Transverse colon (tissue), 4 donors: ENCODE measurements at regions not wholly inside any gene's neighbourhood (a gene's known extent, or its start where the extent isn't known, plus 50 kb on each side); places are given as distances from the start of the nearest gene placed in this dataset.

ENCODE experiments used
- DNase-seq: peaks from one replicate; pipeline ENCODE4 v3.0.0-alpha.2; 2019
- H3K27ac ChIP-seq, 4 donors: fragments of 200-600 bp; sonication (generic); 2 replicates each; pipeline ENCODE4 v1.5.1; 2016 to 2018; ENCODE audit warnings: inconsistent platforms in 4 of 4
- H3K27me3 ChIP-seq: fragments of 200-600 bp; sonication (generic); 2 replicates; pipeline ENCODE4 v1.5.1; 2017; ENCODE audit warnings: inconsistent platforms
- H3K36me3 ChIP-seq, 4 donors: fragments of 200-600 bp; sonication (generic); 2 replicates each; pipeline ENCODE4 v1.5.1; 2017 to 2019; ENCODE audit warnings: inconsistent platforms in 4 of 4
- H3K4me1 ChIP-seq, 4 donors: fragments of 200-600 bp; sonication (generic); 2 replicates each; pipeline ENCODE4 v1.5.1; 2017 to 2020; ENCODE audit warnings: inconsistent platforms in 4 of 4
- H3K4me3 ChIP-seq, 4 donors: fragments of 200-600 bp; sonication (generic); 1 replicate in 1 of 4; 2 replicates in 3 of 4; pipeline versions ENCODE4 v1.5.1 to v1.6.1; 2017 to 2019; ENCODE audit warnings: inconsistent platforms in 4 of 4
- H3K9me3 ChIP-seq, 2 donors: fragments of 200-600 bp; sonication (generic); 2 replicates each; pipeline ENCODE4 v1.5.1; 2017 to 2019; ENCODE audit warnings: inconsistent platforms in 2 of 2
- EP300 ChIP-seq: sonication (generic); formaldehyde crosslinking; IDR thresholded peaks from one replicate; pipeline ENCODE4 v1.6.1; 2017; ENCODE audit warnings: antibody characterized with exemption, low read depth
- POLR2A ChIP-seq: fragments of 450-650 bp; IDR thresholded peaks from one replicate; pipeline ENCODE4 v1.6.1; 2016; ENCODE audit warnings: antibody characterized with exemption, mild to moderate bottlenecking, moderate library complexity
- POLR2AphosphoS5 ChIP-seq, 3 donors: sonication (generic); formaldehyde crosslinking; IDR thresholded peaks; one replicate each; pipeline ENCODE4 v1.6.1; 2016; ENCODE audit warnings: antibody characterized with exemption in 3 of 3
- WGBS, 2 donors: methylation state at CpG; one replicate each; pipeline ENCODE4 v1.1.5; 2018; ENCODE audit warnings: low coverage in 1 of 2; 5-methylcytosine and 5-hydroxymethylcytosine counted together
- in situ Hi-C, 4 donors: fragments of 200-750 bp; cut with MboI; loops; one replicate each; pipeline versions ENCODE4 v1.15.0 to v1.15.1; 2017; ENCODE audit warnings: low sequenced_read_pairs in 3 of 4, low pct_ligation_motif_present in 1 of 4, low pct_unique_long_range_greater_than_20kb in 1 of 4
- intact Hi-C: fragments of 100-400 bp; cut with DNase I; formaldehyde crosslinking; loops from one replicate; pipeline ENCODE4 v1.15.1; 2023; ENCODE audit warnings: low total_unique reads
- TF ChIP-seq, protein P1 (sequence below), 5 experiments: fragments of 200-600 bp in 3 of 5; fragments of 450-650 bp in 2 of 5; sonication (generic) in 3 of 5; IDR thresholded peaks; 1 replicate in 2 of 5; 2 replicates in 3 of 5; pipeline ENCODE4 v1.5.1; 2016 to 2017; ENCODE audit warnings: antibody characterized with exemption in 5 of 5, inconsistent platforms in 3 of 5, mild to moderate bottlenecking in 2 of 5, moderate library complexity in 1 of 5

DNA sequence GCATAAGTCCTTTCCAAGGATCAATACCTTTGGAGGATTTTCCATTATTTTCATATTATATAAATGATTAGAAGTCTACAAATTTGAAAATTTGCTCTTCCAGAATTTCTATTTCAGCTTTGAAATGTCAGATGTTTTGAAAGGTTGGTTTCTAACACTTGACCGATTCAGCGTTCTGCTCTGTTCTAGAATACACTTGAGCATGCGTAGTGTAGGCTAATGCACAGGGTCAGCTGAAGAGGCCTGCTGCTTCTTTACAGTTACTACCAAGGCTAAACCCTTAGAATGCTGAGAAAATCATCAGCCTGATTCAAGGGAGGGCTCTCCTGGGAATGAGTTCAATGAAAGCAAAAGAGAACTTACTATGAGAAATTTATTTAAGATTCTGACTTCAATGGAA is 177.6 kb downstream of the RNF144B start:
- in situ Hi-C loops: no loop called here
- TF ChIP-seq, protein P1, sequence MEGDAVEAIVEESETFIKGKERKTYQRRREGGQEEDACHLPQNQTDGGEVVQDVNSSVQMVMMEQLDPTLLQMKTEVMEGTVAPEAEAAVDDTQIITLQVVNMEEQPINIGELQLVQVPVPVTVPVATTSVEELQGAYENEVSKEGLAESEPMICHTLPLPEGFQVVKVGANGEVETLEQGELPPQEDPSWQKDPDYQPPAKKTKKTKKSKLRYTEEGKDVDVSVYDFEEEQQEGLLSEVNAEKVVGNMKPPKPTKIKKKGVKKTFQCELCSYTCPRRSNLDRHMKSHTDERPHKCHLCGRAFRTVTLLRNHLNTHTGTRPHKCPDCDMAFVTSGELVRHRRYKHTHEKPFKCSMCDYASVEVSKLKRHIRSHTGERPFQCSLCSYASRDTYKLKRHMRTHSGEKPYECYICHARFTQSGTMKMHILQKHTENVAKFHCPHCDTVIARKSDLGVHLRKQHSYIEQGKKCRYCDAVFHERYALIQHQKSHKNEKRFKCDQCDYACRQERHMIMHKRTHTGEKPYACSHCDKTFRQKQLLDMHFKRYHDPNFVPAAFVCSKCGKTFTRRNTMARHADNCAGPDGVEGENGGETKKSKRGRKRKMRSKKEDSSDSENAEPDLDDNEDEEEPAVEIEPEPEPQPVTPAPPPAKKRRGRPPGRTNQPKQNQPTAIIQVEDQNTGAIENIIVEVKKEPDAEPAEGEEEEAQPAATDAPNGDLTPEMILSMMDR (IDR thresholded peaks at IDR 0.05): no peak
- TF ChIP-seq POLR2AphosphoS5 (IDR thresholded peaks at IDR 0.05): no peak
- no peak for TF ChIP-seq EP300
- TF ChIP-seq POLR2A: no peak
- 88 to 99% methylated on average over 3 of the region's 3 CpGs for WGBS, 2 donors

DNA sequence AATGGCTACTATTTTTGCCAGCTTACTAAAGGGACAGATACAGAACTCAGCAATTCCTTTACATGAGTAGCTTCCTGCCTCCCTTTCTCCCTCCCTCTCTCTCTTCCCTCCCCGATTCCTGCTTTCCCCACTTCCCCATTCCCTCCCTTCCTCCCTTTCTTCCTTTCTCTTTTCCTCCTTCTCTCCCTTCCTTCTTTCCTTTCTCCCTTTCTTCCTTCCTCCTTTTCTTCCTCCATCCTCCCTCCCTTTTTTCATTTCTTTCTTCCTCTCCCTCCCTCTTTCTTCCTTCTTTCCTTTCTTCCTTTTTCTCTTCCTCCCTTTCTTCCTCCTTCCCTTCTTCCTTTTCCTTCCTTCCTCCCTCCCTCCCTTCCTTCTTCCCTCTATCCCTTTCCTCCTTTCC is 178.1 kb downstream of the RNF144B start:
- TF ChIP-seq, protein P1 (IDR thresholded peaks at IDR 0.05): no peak
- Histone ChIP-seq H3K36me3 (no peaks in the 10 kb centered on the region), H3K27ac (no peak overlapping the region), H3K4me3 (no peak overlapping the region), H3K9me3 (no peaks in the 10 kb centered on the region), H3K27me3 (no peaks in the 10 kb centered on the region), H3K4me1 (peaks cover 0 to 5% (median 0%) of the 10 kb centered on the region in 4 donors)
- intact Hi-C loops: no loop called here
- DNase-seq: no peak
- in situ Hi-C loops: no loop called here
- WGBS, 2 donors: 58 to 63% methylated on average over 1 of the region's 1 CpG

More for the DNA sequence above, 177.6 kb downstream of the RNF144B start:
- Histone ChIP-seq H3K27me3 (no peaks in the 10 kb centered on the region), H3K4me1 (peaks cover 0 to 5% (median 0%) of the 10 kb centered on the region in 4 donors), H3K27ac (no peak overlapping the region), H3K36me3 (no peaks in the 10 kb centered on the region), H3K4me3 (no peak overlapping the region), H3K9me3 (no peaks in the 10 kb centered on the region)
- intact Hi-C loops: no loop called here
- DNase-seq: no peak

DNA sequence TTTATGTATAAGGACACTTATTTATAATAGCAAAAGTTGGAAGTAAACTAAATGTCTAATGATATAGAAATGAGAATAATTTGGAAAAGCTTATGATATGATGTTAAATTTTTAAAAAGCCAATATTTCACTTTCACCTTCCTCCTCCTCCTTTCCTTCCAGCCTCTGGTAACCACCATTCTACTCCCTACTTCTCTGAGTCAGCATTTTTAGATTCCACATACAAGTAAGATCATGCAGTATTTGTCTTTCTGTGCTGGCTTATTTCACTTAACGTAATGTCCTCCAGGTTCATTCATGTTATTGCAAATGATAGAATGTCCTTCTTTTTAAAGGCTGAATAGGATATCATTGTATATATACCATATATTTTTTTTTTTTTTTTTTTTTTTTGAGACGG is 180.2 kb downstream of the RNF144B start:
- H3K27ac ChIP-seq: no peak overlapping the region
- TF ChIP-seq EP300 (no peak), POLR2AphosphoS5 (IDR thresholded peaks at IDR 0.05) (no peak), POLR2A (no peak)
- TF ChIP-seq, protein P1 (IDR thresholded peaks at IDR 0.05): no peak
- intact Hi-C loops: no loop called here

DNA sequence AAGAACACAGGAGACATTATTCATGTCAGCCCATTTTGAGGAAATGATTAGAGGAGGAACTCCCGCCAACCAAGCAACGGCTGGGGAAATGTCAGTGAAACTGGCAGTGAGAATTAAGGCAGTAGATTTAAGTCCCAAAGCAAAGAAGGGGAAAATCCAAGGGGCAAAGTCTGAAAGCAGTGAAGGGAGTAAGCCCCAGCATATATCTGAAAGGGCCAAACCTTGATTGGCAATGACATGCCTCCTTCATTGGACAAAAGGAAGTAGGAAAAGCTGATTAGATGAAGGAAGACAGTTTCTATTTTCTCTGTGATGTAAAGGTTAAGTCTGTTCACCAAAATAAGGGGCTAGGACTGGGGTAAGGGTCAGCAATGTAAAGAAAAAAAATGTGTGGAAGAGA is 190.3 kb downstream of the RNF144B start:
- no peaks in the 10 kb centered on the region for H3K4me1 ChIP-seq
- TF ChIP-seq, protein P1 (IDR thresholded peaks at IDR 0.05): no peak
- TF ChIP-seq POLR2A (no peak), EP300 (no peak), POLR2AphosphoS5 (IDR thresholded peaks at IDR 0.05) (no peak)
- H3K27ac ChIP-seq: no peak overlapping the region
- in situ Hi-C loops: loop anchor here in 1 of 4 donors (25.0 kb wide), 1 partner anchor 1485 kb away; no protein-coding TSS in a partner anchor
- no peak for DNase-seq
- intact Hi-C loops: no loop called here
- H3K9me3 ChIP-seq: no peaks in the 10 kb centered on the region
- H3K4me3 ChIP-seq: no peak overlapping the region
- 38 to 64% methylated on average over 2 of the region's 2 CpGs for WGBS, 2 donors
- no peaks in the 10 kb centered on the region for H3K36me3 ChIP-seq
- H3K27me3 ChIP-seq: no peaks in the 10 kb centered on the region

More for the DNA sequence above, 180.2 kb downstream of the RNF144B start:
- H3K4me3 ChIP-seq: no peak overlapping the region
- no peaks in the 10 kb centered on the region for H3K36me3 ChIP-seq
- peaks cover 0 to 5% (median 0%) of the 10 kb centered on the region in 4 donors for H3K4me1 ChIP-seq
- no peaks in the 10 kb centered on the region for H3K27me3 ChIP-seq
- no peak for DNase-seq
- H3K9me3 ChIP-seq: no peaks in the 10 kb centered on the region
- WGBS, 2 donors: 84 to 89% methylated on average over 1 to 2 of the region's 2 CpGs
- in situ Hi-C loops: no loop called here
